HepG2 (cell line): ENCODE measurements at regions not wholly inside any gene's neighbourhood (a gene's known extent, or its start where the extent isn't known, plus 50 kb on each side); places are given as distances from the start of the nearest gene placed in this dataset.

ENCODE experiments used
- HCFC1 ChIP-seq: fragments of 150-350 bp; IDR thresholded peaks from 2 replicates; pipeline ENCODE4 v1.6.1; 2014; ENCODE audit warnings: low read depth, low read length
- HNRNPL ChIP-seq: fragments of 200-400 bp; formaldehyde crosslinking; IDR thresholded peaks from 2 replicates; pipeline ENCODE4 v1.6.1; 2017; ENCODE audit warnings: mild to moderate bottlenecking, low read depth, low read length
- JUN ChIP-seq: sonication (generic); formaldehyde crosslinking; IDR thresholded peaks from 2 replicates; pipeline ENCODE4 v1.4.0; 2020; ENCODE audit warnings: mild to moderate bottlenecking, missing genetic modification reagents
- MEF2D ChIP-seq: sonication (generic); formaldehyde crosslinking; IDR thresholded peaks from 2 replicates; pipeline ENCODE4 v1.5.1; 2020; ENCODE audit warnings: mild to moderate bottlenecking, missing genetic modification reagents
- NFYC ChIP-seq: IDR thresholded peaks from 2 replicates; pipeline ENCODE4 v1.6.1; 2016; ENCODE audit warnings: missing genetic modification reagents, missing compliant biosample characterization
- NONO ChIP-seq, 2 experiments: fragments of 450-650 bp in 1 of 2; sonication (generic) in 1 of 2; formaldehyde crosslinking in 1 of 2; IDR thresholded peaks in 1 of 2; conservative IDR thresholded peaks in 1 of 2; 2 replicates each; pipeline versions ENCODE4 v1.6.1 to v1.8.0; 2017 to 2022; ENCODE audit warnings: mild to moderate bottlenecking in 1 of 2, missing genetic modification reagents in 1 of 2, moderate library complexity in 1 of 2
- POLR2AphosphoS5 ChIP-seq: IDR thresholded peaks from 2 replicates; pipeline ENCODE4 v1.6.1; 2012; ENCODE audit warnings: low read depth, low read length
- TBX2 ChIP-seq: sonication (generic); formaldehyde crosslinking; IDR thresholded peaks from 2 replicates; pipeline ENCODE4 v1.5.0; 2020; ENCODE audit warnings: missing genetic modification reagents, mild to moderate bottlenecking, borderline replicate concordance
- TCF12 ChIP-seq, 2 experiments: fragments of 450-650 bp in 1 of 2; sonication (generic) in 1 of 2; formaldehyde crosslinking in 1 of 2; IDR thresholded peaks; 2 replicates each; pipeline versions ENCODE4 v1.6.1 to v1.8.0; 2017 to 2022; ENCODE audit warnings: antibody characterized with exemption in 1 of 2, mild to moderate bottlenecking in 1 of 2, missing genetic modification reagents in 1 of 2, moderate library complexity in 1 of 2
- TF ChIP-seq, protein P1 (sequence below): sonication (generic); formaldehyde crosslinking; IDR thresholded peaks from 2 replicates; pipeline ENCODE4 v1.4.0; 2020; ENCODE audit warnings: mild to moderate bottlenecking, missing genetic modification reagents, borderline replicate concordance
- TF ChIP-seq, protein P2 (sequence below): sonication (generic); IDR thresholded peaks from 2 replicates; pipeline ENCODE4 v1.6.1; 2016; ENCODE audit warnings: low read depth, borderline replicate concordance
- TF ChIP-seq, protein P3 (sequence below): sonication (generic); formaldehyde crosslinking; IDR thresholded peaks from 2 replicates; pipeline ENCODE4 v1.4.0; 2020; ENCODE audit warnings: missing genetic modification reagents, mild to moderate bottlenecking, borderline replicate concordance
- TF ChIP-seq, protein P4 (sequence below): IDR thresholded peaks from 2 replicates; pipeline ENCODE4 v1.6.1; 2012; ENCODE audit warnings: low read depth, low read length, improper control_type of control experiment
- TF ChIP-seq, protein P5 (sequence below): sonication (generic); formaldehyde crosslinking; IDR thresholded peaks from 2 replicates; pipeline ENCODE4 v1.8.1; 2022; ENCODE audit warnings: mild to moderate bottlenecking, missing genetic modification reagents

DNA sequence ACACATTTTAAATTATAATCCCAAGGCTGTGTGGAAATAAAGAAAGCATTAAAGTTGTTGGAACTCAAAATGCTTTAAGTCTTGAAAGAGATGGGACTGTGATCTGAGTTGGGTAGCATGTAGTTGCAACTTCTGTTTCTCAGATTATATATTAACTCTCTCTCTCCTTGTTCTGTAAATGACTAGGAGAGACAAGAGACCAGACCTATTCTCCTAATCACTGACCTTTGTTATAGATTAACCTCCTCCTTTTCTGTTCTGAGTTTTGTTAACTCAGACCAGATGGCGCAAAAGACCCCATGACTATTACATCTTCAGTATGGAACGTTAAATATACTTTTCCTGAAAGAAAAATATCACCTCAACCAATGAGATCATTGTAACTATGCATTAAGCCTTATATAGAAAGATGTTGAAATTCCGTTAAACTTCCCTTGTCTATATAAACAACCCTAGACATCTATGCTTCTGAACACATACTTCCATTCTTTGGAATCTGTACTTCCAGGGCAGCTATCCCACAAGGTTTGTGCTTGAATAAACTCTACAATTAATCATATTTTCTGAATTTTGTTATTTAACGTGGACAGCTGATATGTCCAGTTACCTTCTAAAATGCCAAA is 143.5 kb upstream of the TRIM24 start (continued):
- TF ChIP-seq NONO (IDR thresholded peaks at IDR 0.05) (no peak), NONO (CRISPR knock-in tag; conservative IDR thresholded peaks at IDR 0.05) (no peak), MEF2D (CRISPR knock-in tag) (peak; percentile 91), NFYC (CRISPR knock-in tag) (peak; percentile 79), HNRNPL (0 out of 2 replicates have a peak, but pooled peaks have one; percentile 46), HCFC1 (no peak), JUN (CRISPR knock-in tag) (peak; percentile 93), POLR2AphosphoS5 (peak; percentile 77; the same call in 1 of the 2 replicates), TBX2 (CRISPR knock-in tag) (peak; percentile 38; the same call in 1 of the 2 replicates), TCF12 (IDR thresholded peaks at IDR 0.05) (no peak), TCF12 (CRISPR knock-in tag; IDR thresholded peaks at IDR 0.05) (0 out of 2 replicates have a peak, but pooled peaks have one; percentile 21)
- TF ChIP-seq, protein P1, sequence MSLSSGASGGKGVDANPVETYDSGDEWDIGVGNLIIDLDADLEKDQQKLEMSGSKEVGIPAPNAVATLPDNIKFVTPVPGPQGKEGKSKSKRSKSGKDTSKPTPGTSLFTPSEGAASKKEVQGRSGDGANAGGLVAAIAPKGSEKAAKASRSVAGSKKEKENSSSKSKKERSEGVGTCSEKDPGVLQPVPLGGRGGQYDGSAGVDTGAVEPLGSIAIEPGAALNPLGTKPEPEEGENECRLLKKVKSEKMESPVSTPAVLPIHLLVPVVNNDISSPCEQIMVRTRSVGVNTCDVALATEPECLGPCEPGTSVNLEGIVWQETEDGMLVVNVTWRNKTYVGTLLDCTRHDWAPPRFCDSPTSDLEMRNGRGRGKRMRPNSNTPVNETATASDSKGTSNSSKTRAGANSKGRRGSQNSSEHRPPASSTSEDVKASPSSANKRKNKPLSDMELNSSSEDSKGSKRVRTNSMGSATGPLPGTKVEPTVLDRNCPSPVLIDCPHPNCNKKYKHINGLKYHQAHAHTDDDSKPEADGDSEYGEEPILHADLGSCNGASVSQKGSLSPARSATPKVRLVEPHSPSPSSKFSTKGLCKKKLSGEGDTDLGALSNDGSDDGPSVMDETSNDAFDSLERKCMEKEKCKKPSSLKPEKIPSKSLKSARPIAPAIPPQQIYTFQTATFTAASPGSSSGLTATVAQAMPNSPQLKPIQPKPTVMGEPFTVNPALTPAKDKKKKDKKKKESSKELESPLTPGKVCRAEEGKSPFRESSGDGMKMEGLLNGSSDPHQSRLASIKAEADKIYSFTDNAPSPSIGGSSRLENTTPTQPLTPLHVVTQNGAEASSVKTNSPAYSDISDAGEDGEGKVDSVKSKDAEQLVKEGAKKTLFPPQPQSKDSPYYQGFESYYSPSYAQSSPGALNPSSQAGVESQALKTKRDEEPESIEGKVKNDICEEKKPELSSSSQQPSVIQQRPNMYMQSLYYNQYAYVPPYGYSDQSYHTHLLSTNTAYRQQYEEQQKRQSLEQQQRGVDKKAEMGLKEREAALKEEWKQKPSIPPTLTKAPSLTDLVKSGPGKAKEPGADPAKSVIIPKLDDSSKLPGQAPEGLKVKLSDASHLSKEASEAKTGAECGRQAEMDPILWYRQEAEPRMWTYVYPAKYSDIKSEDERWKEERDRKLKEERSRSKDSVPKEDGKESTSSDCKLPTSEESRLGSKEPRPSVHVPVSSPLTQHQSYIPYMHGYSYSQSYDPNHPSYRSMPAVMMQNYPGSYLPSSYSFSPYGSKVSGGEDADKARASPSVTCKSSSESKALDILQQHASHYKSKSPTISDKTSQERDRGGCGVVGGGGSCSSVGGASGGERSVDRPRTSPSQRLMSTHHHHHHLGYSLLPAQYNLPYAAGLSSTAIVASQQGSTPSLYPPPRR: peak; percentile 78; the same call in 1 of the 2 replicates
- TF ChIP-seq, protein P2, sequence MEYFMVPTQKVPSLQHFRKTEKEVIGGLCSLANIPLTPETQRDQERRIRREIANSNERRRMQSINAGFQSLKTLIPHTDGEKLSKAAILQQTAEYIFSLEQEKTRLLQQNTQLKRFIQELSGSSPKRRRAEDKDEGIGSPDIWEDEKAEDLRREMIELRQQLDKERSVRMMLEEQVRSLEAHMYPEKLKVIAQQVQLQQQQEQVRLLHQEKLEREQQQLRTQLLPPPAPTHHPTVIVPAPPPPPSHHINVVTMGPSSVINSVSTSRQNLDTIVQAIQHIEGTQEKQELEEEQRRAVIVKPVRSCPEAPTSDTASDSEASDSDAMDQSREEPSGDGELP: peak; percentile 40; the same call in 1 of the 2 replicates
- TF ChIP-seq, protein P3, sequence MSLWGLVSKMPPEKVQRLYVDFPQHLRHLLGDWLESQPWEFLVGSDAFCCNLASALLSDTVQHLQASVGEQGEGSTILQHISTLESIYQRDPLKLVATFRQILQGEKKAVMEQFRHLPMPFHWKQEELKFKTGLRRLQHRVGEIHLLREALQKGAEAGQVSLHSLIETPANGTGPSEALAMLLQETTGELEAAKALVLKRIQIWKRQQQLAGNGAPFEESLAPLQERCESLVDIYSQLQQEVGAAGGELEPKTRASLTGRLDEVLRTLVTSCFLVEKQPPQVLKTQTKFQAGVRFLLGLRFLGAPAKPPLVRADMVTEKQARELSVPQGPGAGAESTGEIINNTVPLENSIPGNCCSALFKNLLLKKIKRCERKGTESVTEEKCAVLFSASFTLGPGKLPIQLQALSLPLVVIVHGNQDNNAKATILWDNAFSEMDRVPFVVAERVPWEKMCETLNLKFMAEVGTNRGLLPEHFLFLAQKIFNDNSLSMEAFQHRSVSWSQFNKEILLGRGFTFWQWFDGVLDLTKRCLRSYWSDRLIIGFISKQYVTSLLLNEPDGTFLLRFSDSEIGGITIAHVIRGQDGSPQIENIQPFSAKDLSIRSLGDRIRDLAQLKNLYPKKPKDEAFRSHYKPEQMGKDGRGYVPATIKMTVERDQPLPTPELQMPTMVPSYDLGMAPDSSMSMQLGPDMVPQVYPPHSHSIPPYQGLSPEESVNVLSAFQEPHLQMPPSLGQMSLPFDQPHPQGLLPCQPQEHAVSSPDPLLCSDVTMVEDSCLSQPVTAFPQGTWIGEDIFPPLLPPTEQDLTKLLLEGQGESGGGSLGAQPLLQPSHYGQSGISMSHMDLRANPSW (CRISPR knock-in tag): peak; percentile 86
- TF ChIP-seq, protein P4, sequence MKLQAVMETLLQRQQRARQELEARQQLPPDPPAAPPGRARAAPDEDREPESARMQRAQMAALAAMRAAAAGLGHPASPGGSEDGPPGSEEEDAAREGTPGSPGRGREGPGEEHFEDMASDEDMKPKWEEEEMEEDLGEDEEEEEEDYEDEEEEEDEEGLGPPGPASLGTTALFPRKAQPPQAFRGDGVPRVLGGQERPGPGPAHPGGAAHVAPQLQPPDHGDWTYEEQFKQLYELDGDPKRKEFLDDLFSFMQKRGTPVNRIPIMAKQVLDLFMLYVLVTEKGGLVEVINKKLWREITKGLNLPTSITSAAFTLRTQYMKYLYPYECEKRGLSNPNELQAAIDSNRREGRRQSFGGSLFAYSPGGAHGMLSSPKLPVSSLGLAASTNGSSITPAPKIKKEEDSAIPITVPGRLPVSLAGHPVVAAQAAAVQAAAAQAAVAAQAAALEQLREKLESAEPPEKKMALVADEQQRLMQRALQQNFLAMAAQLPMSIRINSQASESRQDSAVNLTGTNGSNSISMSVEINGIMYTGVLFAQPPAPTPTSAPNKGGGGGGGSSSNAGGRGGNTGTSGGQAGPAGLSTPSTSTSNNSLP: peak; percentile 86
- TF ChIP-seq, protein P5, sequence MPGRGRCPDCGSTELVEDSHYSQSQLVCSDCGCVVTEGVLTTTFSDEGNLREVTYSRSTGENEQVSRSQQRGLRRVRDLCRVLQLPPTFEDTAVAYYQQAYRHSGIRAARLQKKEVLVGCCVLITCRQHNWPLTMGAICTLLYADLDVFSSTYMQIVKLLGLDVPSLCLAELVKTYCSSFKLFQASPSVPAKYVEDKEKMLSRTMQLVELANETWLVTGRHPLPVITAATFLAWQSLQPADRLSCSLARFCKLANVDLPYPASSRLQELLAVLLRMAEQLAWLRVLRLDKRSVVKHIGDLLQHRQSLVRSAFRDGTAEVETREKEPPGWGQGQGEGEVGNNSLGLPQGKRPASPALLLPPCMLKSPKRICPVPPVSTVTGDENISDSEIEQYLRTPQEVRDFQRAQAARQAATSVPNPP (CRISPR knock-in tag): no peak
